ENCODE measurements at regions not wholly inside any gene's neighbourhood (a gene's known extent, or its start where the extent isn't known, plus 50 kb on each side); places are given as distances from the start of the nearest gene placed in this dataset.

- no peak for DNase-seq
Measured at GRCh38 chr5:2929779-2930178, 178.3 kb upstream of the IRX2 start.

GRCh38 chr5:2921651-2922050 lies 170.2 kb upstream of the IRX2 start:
- no peak for DNase-seq

- DNase-seq: no peak
Measured at GRCh38 chr5:2921176-2921575, 169.7 kb upstream of the IRX2 start.

GRCh38 chr5:2920312-2920711 lies 168.8 kb upstream of the IRX2 start:
- DNase-seq: no peak

- DNase-seq: no peak
Measured at GRCh38 chr5:2919310-2920018, 168.0 kb upstream of the IRX2 start.

GRCh38 chr5:2917524-2917923 lies 166.0 kb upstream of the IRX2 start:
- no peak for DNase-seq

GRCh38 chr5:2917093-2917492 lies 165.6 kb upstream of the IRX2 start:
- DNase-seq: no peak

- DNase-seq: no peak
Measured at GRCh38 chr5:2916076-2916682, 164.7 kb upstream of the IRX2 start.

GRCh38 chr5:2914981-2915484 lies 163.6 kb upstream of the IRX2 start:
- DNase-seq: no peak

- no peak for DNase-seq
Measured at GRCh38 chr5:2914022-2914661, 162.7 kb upstream of the IRX2 start.

- no peak for DNase-seq
Measured at GRCh38 chr5:2913281-2913680, 161.8 kb upstream of the IRX2 start.

- no peak for DNase-seq
Measured at GRCh38 chr5:2912741-2913140, 161.3 kb upstream of the IRX2 start.

- no peak for DNase-seq
Measured at GRCh38 chr5:2910401-2911175, 159.1 kb upstream of the IRX2 start.

GRCh38 chr5:2909035-2909434 lies 157.6 kb upstream of the IRX2 start:
- no peak for DNase-seq

GRCh38 chr5:2908086-2908485 lies 156.6 kb upstream of the IRX2 start:
- no peak for DNase-seq

- DNase-seq: no peak
Measured at GRCh38 chr5:2906302-2907090, 155.0 kb upstream of the IRX2 start.

- no peak for DNase-seq
Measured at GRCh38 chr5:2905741-2906140, 154.3 kb upstream of the IRX2 start.

- DNase-seq: no peak
Measured at GRCh38 chr5:2904956-2905355, 153.5 kb upstream of the IRX2 start.

- no peak for DNase-seq
Measured at GRCh38 chr5:2904399-2904798, 152.9 kb upstream of the IRX2 start.

GRCh38 chr5:2903451-2904395 lies 152.2 kb upstream of the IRX2 start:
- no peak for DNase-seq

GRCh38 chr5:2902742-2903297 lies 151.3 kb upstream of the IRX2 start:
- DNase-seq: no peak

Data from NCI-H1105 (cell line).